SIG-M5 treated with dmso at 0.1 percent for 504 hours (cell line): ENCODE measurements at regions not wholly inside any gene's neighbourhood (a gene's known extent, or its start where the extent isn't known, plus 50 kb on each side); places are given as distances from the start of the nearest gene placed in this dataset.

Experiments
- DNase-seq: peaks from one replicate; lab custom pipeline; 2025; ENCODE audit not compliant: unreplicated experiment; lab: John Stamatoyannopoulos, UW

DNA sequence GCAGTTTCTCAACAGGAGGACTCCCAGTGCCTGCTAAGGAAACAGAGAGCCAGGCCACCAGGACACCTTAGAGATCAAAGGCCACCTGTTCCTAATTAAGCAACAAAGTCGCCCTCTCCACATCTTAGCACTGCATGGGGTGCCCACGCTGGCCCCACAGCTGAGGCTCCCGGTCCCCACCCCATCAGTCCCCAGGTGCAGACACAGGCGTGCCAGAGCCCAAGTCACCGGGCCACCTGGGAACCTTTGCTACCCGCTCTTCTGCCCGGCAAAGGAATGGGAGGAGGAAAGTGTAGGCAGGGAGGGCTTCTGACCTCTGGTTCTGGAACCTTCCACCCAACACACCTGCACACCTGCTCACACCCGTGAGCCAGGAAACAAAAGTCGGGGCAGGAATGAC is 85.5 kb upstream of the PRR5 start:
- DNase-seq, result no peak

DNA sequence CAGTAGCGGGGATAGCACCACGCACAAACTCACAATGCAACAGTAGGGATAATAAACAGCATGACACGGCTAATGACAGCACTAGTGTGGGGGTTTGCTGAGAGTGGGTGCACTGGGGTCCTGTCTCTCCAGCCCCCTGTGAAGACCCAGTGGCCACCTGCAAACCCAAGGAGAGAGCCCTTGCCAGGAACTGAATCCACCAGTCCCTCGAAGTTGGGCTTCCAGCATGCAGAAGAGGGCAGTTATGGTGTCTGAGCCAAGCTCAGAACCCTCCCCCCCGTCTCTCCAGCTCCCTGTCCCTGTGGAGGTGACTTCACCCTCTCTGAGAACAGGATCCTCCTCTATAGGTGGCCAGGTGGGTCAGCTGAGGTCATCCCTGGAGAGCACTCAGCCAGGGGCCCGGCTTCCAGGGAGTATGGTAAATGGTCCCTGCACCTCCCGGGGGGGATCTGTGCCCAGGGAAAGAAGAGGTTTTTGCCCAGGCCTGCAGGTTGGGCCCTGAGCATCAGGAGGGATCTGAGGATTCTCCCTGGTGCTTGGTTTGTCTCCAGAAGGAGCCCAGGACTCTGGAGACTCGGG is 86.3 kb upstream of the PRR5 start:
- no peak for DNase-seq

DNA sequence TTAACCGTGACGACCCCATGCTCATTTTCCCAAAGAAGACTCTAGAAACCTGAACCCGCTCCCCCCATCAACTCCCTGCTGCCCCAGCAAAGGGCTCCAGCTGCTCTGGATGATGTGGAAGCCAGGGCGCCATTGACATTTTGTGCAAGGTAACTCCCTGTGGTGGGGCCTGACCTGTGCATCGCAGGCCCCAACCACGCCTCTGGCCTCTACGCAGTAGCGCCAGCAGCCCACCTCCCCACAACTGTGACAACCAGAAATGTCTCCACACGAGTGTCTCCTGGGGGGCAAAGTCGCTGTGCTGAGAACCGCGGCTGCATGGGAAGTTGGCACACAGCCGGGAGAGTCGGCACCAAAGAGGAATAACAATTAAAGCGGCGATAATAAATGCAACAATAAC is 86.9 kb upstream of the PRR5 start:
- DNase-seq, result no peak

- DNase-seq, result no peak
Measured at GRCh38 chr22:44613196-44613595, 88.8 kb upstream of the PRR5 start.

- no peak for DNase-seq
Measured at GRCh38 chr22:44611880-44612496, 90.0 kb upstream of the PRR5 start.

DNA sequence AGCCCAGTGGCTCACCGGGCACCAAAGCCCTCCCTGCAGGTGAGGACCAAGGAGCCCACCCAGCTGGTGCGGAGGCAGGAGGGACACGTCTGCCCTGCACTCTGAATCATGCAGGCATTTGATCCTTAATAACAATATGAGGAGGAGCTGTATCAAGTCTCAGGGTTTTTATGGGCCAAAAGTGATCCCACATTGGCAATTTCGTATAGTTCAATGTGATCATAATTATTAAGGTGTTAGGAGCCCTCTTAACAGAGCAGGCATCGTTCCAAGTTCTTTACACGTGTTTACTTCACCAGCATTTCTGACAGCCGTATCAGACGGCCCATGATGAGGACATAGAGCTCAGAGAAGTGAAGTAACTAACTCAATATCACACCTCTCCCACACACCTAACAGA is 91.9 kb upstream of the PRR5 start:
- DNase-seq, result no peak

- no peak for DNase-seq
Measured at GRCh38 chr22:44609400-44609988, 92.5 kb upstream of the PRR5 start.

- no peak for DNase-seq
Measured at GRCh38 chr22:44608597-44609399, 93.2 kb upstream of the PRR5 start.

GRCh38 chr22:44606126-44606525 is 95.9 kb upstream of the PRR5 start:
- no peak for DNase-seq

- peak; percentile 23 for DNase-seq
Measured at GRCh38 chr22:44605486-44605885, 96.5 kb upstream of the PRR5 start.

- no peak for DNase-seq
Measured at GRCh38 chr22:44604991-44605390, 97.0 kb upstream of the PRR5 start.

DNA sequence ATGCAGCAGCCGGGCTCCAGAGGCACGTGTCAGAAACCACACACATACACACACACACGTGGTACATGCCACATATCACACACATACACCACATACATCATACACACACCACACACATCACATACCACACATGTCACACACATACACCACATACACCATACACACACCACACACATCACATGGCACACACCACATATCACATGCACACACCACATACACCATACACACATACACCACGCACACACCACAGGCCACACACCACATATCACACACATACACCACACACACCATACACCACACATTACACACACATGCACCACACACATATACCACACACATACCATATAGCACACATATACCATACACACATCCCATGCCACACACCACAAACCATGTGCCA is 97.5 kb upstream of the PRR5 start:
- DNase-seq, result no peak

DNA sequence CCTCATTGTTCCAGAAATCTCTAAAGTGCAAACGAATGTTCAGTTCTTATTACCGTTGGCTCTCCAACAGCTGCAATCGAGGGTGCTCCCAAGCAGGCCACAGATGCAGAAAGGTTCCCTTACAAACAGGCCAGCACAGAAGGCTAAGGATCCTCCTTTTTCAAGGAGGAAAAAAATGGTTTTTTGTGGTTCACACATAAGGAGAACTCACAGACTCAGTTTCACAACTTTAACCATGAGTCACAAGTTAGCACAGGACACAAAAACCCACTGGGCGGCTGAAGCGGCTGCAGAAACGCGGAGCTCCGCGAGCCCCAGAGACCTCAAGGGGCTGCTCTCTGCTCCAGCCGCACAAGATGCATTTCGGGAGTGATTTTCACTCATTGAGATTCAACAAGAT is 98.2 kb upstream of the PRR5 start:
- DNase-seq, result peak; percentile 84

DNA sequence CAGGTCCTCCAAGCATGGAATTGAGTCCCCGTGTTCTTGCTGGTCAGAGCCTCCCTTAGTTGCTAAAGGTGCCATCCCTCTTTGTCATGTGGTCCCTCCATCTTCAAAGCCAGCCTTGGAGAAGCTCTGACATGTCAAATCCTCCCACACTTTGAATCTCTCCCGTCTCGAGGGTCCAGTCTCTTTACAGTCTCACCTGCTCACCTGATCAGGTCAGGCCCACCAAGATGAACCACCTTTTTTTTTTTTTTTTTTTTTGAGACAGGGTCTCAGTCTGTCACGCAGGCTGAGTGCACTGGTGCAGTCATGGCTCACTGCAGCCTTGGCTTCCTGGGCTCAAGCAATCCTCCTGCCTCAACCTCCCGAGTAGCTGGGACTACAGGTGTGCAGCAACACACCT is 100.3 kb upstream of the PRR5 start:
- DNase-seq, result no peak

- no peak for DNase-seq
Measured at GRCh38 chr22:44601189-44601588, 100.8 kb upstream of the PRR5 start.

GRCh38 chr22:44600207-44600785 is 101.7 kb upstream of the PRR5 start:
- no peak for DNase-seq

DNA sequence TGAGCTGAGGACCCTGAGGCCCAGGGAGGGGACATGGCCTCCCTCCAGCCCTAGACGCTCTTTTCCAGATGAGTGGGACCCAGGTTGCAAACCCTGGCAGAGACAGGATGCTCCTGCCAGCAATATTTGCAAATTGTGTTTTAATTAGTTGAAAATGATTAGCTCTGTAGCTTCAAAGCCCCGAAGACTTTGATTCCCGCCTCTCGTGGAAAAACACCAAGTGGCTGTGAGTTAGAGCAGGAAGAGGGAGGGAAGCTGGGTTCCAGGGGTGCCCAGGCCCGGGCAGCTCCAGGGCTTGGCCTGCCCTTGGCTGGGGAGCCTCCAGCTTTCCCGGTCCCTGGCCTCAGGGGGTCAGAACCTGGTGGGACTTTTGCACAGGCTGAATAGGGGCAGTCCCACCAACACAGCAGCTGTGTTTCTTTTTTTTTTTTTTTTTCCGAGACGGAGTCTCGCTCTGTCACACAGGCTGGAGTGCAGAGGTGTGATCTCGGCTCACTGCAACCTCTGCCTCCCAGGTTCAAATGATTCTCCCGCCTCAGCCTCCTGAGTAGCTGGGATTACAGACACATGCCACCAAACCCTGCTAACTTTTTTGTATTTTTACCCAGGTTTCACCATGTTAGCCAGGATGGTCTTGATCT is 101.6 kb upstream of the RTL6 start:
- DNase-seq, result no peak

DNA sequence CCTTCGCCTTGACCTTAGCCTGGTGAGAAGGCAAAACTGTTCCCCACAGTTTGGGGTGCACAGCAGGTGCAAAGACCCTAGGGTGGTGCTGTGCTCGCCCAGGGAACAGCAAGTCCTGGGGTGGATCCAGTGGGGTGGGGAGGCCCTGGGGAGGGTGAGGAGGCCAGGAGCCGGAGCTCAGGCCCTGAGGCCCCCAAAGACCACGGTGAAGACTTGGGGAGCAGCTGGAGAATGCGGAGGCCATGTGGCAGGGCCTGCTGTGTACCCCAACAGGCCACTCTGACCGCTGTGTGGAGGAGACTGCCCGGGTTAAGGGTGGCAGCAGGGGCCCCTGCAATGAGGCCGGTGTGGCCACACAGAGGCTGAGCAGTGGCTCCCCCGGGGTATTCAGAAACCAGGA is 101.1 kb upstream of the RTL6 start:
- no peak for DNase-seq

- no peak for DNase-seq
Measured at GRCh38 chr22:44597616-44598015, 99.6 kb upstream of the RTL6 start.

DNA sequence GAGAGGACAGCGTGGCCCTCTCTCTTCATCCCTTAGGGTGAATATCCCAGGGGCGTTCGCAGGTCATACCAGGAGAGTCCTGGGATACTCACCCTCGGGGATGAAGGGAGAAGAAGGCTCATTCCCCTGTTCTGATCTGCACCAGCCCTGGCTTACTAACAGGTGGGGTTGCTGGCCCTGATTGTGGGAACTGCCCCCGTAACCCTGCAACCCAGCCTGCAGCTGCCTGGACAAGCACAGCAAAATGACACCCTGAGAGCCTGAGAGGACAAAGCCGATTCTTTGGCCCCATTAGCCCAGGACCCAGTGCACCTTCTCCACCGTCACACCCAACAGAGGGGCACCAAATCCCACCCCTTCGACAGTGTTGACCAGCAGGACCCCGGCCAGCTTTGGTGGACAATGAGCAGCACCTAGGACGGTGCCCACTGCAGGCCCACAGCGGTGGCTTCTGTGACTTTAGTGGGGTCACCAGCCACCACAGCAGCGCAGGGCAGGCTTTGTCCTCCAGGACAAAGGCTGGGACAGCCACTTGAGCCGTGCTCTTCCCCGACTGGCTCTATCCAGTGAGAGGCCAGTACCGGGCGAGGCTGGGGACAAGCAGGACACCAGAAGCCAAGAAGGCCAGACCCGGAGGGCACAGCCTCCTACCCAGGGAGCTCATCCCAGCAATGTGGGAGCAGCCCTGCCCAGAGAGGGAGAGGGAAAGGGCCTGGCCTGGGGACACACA is 98.5 kb upstream of the RTL6 start:
- DNase-seq, result no peak
